IPS-20b (cell line): ENCODE measurements at regions not wholly inside any gene's neighbourhood (a gene's known extent, or its start where the extent isn't known, plus 50 kb on each side); places are given as distances from the start of the nearest gene placed in this dataset.

Experiments used
- H3K27ac ChIP-seq: one replicate; pipeline ENCODE4 v1.5.1; 2013; ENCODE audit warnings: low read length
- H3K27me3 ChIP-seq: 2 replicates; pipeline ENCODE4 v1.6.1; 2013; ENCODE audit warnings: mild to moderate bottlenecking, low read length, inconsistent platforms; ENCODE audit not compliant: insufficient read depth
- H3K36me3 ChIP-seq: 2 replicates; pipeline ENCODE4 v1.6.1; 2013; ENCODE audit warnings: low read depth, mild to moderate bottlenecking, inconsistent platforms, low read length, moderate library complexity; ENCODE audit not compliant: insufficient read depth
- H3K4me1 ChIP-seq: 2 replicates; pipeline ENCODE4 v1.6.1; 2013; ENCODE audit warnings: mild to moderate bottlenecking, control low read depth, inconsistent platforms, low read length, moderate library complexity; ENCODE audit not compliant: insufficient read depth
- H3K4me3 ChIP-seq: 2 replicates; pipeline ENCODE4 v1.5.1; 2013; ENCODE audit warnings: mild to moderate bottlenecking, low read length, inconsistent platforms
- H3K9ac ChIP-seq: 2 replicates; pipeline ENCODE4 v1.6.1; 2013; ENCODE audit warnings: low read depth, mild to moderate bottlenecking, inconsistent platforms, low read length, moderate library complexity
- H3K9me3 ChIP-seq: 2 replicates; pipeline ENCODE4 v1.6.1; 2013; ENCODE audit warnings: mild to moderate bottlenecking, low read depth, low read length, inconsistent platforms; ENCODE audit not compliant: insufficient read depth

GRCh38 chr3:62926494-62926893, 51.3 kb upstream of the CADPS start:
- no peak overlapping the region for H3K4me3 ChIP-seq
- H3K4me1 ChIP-seq = no peaks in the 10 kb centered on the region
- H3K9ac ChIP-seq = no peak overlapping the region
- H3K36me3 ChIP-seq = no peaks in the 10 kb centered on the region
- H3K27ac ChIP-seq = no peak overlapping the region
- no peaks in the 10 kb centered on the region for H3K27me3 ChIP-seq
- H3K9me3 ChIP-seq = no peaks in the 10 kb centered on the region

DNA sequence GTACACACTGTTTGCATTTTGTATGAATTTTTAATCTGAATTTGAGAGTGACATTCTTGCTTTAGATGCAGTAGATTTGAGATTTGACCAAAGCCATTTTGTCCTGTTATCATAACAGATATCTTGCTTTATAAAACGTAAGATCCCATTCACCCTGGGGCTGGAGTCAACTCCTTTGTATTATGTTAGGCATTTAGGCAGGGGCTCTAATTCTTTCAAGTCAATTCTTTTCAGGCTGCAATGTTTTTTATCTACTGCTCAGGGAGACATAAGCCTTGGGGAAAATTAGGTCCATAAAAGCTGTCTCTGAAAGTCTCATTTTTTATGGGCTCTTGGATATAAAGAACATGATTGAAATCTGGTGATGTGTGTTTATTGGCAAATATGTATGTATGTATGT, 53.0 kb upstream of the CADPS start:
- H3K9ac ChIP-seq = no peak overlapping the region
- H3K27me3 ChIP-seq = no peaks in the 10 kb centered on the region
- no peaks in the 10 kb centered on the region for H3K36me3 ChIP-seq
- H3K27ac ChIP-seq = no peak overlapping the region
- no peak overlapping the region for H3K4me3 ChIP-seq
- H3K9me3 ChIP-seq = no peaks in the 10 kb centered on the region
- no peaks in the 10 kb centered on the region for H3K4me1 ChIP-seq

- H3K27me3 ChIP-seq = no peaks in the 10 kb centered on the region
- no peak overlapping the region for H3K9ac ChIP-seq
- H3K27ac ChIP-seq = no peak overlapping the region
- H3K4me1 ChIP-seq = 0 out of 2 replicates have a peak, but pooled peaks cover 2% of the 10 kb centered on the region
- no peaks in the 10 kb centered on the region for H3K9me3 ChIP-seq
- H3K36me3 ChIP-seq = no peaks in the 10 kb centered on the region
- H3K4me3 ChIP-seq = no peak overlapping the region
Observed at GRCh38 chr3:62929771-62930170, 54.6 kb upstream of the CADPS start.

DNA sequence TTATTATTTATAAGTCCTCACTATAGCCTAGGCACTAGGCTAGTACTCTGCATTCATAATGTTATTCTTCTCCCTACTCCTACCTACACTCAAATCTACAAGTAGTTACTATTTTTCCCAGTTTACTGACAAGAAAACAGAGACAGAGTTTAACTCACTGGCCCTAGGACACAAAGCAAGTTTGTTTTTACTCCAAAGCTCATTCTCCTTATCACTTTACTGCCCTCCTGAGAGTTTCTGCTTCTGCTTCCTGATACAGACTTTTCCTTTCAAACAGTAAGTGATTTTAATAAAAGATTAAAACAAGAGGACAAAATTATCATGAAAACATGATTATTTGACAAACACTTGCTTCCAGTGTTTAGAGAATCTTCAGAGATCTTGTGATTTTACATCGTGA, 60.6 kb upstream of the CADPS start:
- Histone ChIP-seq H3K27me3 (no peaks in the 10 kb centered on the region), H3K4me3 (no peak overlapping the region), H3K4me1 (peaks cover 4% of the 10 kb centered on the region), H3K27ac (no peak overlapping the region), H3K9ac (no peak overlapping the region), H3K36me3 (no peaks in the 10 kb centered on the region), H3K9me3 (no peaks in the 10 kb centered on the region; the same call in 1 of the 2 replicates)

DNA sequence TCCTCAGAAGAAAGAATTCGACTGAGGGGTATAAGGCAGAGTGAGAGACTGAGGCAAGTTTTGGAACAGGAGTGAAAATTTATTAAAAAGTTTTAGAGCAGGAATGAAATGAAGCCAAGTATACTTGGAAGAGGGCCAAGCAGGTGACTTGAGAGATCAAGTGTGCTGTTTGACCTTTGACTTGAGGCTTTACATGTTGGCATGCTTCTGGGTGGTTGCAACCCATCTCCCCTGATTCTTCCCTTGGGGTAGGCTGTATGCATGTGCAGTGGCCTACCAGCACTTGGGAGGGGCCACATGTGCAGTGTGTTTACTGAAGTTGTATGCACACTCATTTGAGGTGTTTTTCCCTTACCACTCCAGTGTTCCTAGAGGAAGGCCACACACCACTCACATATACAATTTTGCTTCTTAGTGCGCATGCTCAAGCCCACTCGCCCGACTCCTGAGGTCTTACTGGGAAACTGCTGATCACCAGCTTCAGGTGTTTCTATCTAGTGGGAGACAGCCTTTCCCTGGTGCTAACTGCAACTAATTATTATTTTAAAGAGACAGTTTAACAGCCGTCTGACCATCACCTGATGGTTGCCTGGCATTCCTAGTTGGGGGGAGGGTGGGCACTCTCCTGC, 61.5 kb upstream of the CADPS start:
- Histone ChIP-seq H3K9me3 (no peaks in the 10 kb centered on the region; the same call in 1 of the 2 replicates), H3K36me3 (no peaks in the 10 kb centered on the region), H3K9ac (no peak overlapping the region), H3K27ac (no peak overlapping the region), H3K4me3 (no peak overlapping the region), H3K4me1 (peaks cover 10% of the 10 kb centered on the region), H3K27me3 (no peaks in the 10 kb centered on the region)

DNA sequence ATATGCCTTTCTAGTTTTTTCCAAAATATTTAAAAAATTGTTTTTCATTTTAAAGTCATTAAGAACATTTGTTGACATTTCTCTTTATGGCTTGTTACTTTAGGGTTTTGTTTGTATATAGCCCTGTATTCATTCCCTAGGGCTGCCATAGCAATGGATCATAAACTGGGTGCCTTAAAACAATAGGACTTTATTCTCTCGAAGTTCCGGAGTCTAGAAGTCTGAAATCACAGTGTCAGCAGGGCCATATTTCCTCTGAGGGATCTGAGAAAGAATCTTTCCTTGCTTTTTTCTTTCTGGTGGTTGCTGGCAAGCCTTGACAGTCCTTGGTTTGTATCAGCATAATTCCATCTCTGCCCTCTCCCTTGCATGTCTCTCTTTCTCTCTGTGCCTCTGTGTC, 63.4 kb upstream of the CADPS start:
- H3K27ac ChIP-seq = no peak overlapping the region
- H3K36me3 ChIP-seq = no peaks in the 10 kb centered on the region
- no peaks in the 10 kb centered on the region for H3K27me3 ChIP-seq
- no peak overlapping the region for H3K9ac ChIP-seq
- no peaks in the 10 kb centered on the region; the same call in 1 of the 2 replicates for H3K9me3 ChIP-seq
- peaks cover 7% of the 10 kb centered on the region for H3K4me1 ChIP-seq
- H3K4me3 ChIP-seq = no peak overlapping the region

DNA sequence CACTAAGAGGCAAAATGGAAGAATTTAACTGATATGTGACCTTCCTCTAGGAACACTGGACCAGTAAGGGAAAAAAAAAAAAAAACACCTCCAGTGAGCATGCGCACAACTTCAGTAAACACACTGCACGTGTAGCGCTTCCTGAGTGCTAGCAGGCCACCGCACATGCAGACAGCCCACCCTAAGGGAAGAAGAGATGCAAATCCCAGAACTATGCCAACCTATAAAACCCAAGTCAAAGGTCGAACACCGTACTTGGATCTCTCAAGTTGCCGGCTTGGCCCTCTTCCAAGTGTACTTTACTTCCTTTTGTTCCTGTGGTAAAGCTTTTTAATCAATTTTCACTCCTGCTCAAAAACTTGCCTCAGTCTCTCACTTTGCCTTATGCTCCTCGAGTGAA, 64.5 kb upstream of the CADPS start:
- Histone ChIP-seq H3K4me3 (no peak overlapping the region), H3K36me3 (no peaks in the 10 kb centered on the region)

GRCh38 chr3:62940771-62941563, 65.8 kb upstream of the CADPS start:
- Histone ChIP-seq H3K27ac (no peak overlapping the region), H3K4me3 (no peak overlapping the region), H3K9me3 (no peaks in the 10 kb centered on the region; the same call in 1 of the 2 replicates), H3K27me3 (no peaks in the 10 kb centered on the region), H3K36me3 (no peaks in the 10 kb centered on the region), H3K9ac (peak overlapping the region; percentile 13; the same call in 1 of the 2 replicates), H3K4me1 (peaks cover 7% of the 10 kb centered on the region)

More for the DNA sequence above, 64.5 kb upstream of the CADPS start:
- no peaks in the 10 kb centered on the region for H3K27me3 ChIP-seq
- no peak overlapping the region for H3K9ac ChIP-seq
- H3K27ac ChIP-seq = no peak overlapping the region
- peaks cover 7% of the 10 kb centered on the region for H3K4me1 ChIP-seq
- H3K9me3 ChIP-seq = no peaks in the 10 kb centered on the region; the same call in 1 of the 2 replicates

DNA sequence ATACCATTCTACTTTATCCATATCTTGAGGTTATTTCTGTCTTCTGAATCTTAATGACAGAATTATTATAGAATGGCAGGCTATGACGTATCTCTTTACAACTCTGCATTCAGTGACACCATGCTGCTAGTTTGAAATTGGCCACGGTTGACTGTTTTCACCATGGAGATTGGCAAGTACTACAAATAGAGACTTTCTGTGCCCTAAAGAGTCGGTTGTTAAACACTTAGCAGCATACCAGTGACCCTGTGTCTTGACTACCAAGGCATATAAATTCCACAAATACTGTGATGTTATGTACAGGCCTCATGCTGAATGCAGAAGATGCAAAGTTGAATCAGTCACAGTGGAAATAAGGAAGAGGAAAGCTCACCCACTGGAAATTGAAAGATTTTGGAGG, 67.0 kb upstream of the CADPS start:
- H3K9ac ChIP-seq = no peak overlapping the region
- no peak overlapping the region for H3K4me3 ChIP-seq
- H3K36me3 ChIP-seq = no peaks in the 10 kb centered on the region

GRCh38 chr3:62942764-62943163, 67.5 kb upstream of the CADPS start:
- H3K4me1 ChIP-seq = peaks cover 7% of the 10 kb centered on the region

More for the DNA sequence above, 67.0 kb upstream of the CADPS start:
- Histone ChIP-seq H3K4me1 (peaks cover 7% of the 10 kb centered on the region), H3K27ac (no peak overlapping the region), H3K9me3 (no peaks in the 10 kb centered on the region; the same call in 1 of the 2 replicates), H3K27me3 (no peaks in the 10 kb centered on the region)

DNA sequence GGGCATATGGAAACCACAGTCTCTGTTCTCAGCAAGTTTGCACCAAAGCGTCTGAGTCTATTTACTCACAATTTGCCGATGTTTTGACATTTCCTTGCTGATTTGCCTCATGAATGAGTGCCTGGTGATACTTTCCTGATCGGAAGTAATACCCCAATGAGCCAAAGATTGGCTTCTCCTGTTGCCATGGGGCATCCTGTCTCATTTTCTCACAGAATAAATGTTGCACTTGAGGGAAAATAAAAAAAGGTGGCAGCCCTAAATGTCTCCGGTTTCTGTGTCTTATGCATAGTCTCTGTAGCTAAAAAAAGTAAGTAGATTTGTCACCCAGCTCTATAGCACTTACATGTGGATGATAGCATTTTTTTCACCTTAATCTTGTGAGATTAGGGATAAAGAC, 73.7 kb upstream of the CADPS start:
- H3K27me3 ChIP-seq = no peaks in the 10 kb centered on the region
- H3K4me1 ChIP-seq = peaks cover 10% of the 10 kb centered on the region; the same call in 1 of the 2 replicates

More at GRCh38 chr3:62942764-62943163, 67.5 kb upstream of the CADPS start:
- H3K9me3 ChIP-seq = no peaks in the 10 kb centered on the region; the same call in 1 of the 2 replicates
- H3K9ac ChIP-seq = no peak overlapping the region
- no peak overlapping the region for H3K27ac ChIP-seq
- no peaks in the 10 kb centered on the region for H3K36me3 ChIP-seq
- no peak overlapping the region for H3K4me3 ChIP-seq
- no peaks in the 10 kb centered on the region for H3K27me3 ChIP-seq

DNA sequence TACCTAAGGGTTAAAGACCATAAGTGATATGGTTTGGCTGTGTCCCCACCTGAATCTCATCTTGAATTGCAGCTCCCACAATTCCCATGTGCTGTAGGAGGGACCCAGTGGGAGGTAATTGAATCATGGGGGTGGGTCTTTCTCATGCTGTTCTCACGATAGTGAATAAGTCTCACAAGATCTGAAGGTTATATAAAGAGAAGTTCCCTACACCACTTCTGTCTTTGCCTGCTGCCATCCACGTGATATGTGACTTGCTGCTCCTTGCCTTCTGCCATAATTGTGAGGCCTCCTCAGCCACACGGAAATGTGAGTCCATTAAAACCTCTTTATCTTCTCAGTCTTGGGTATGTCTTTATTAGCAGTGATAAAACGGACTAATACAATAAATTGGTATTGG, 75.0 kb upstream of the CADPS start:
- Histone ChIP-seq H3K4me3 (peak overlapping the region; percentile 63), H3K4me1 (peaks cover 10% of the 10 kb centered on the region; the same call in 1 of the 2 replicates), H3K9ac (peak overlapping the region; percentile 57), H3K27me3 (no peaks in the 10 kb centered on the region), H3K27ac (peak overlapping the region; percentile 25), H3K36me3 (peaks cover 31% of the 10 kb centered on the region; the same call in 1 of the 2 replicates), H3K9me3 (no peaks in the 10 kb centered on the region)

More for the DNA sequence above, 73.7 kb upstream of the CADPS start:
- Histone ChIP-seq H3K4me3 (no peak overlapping the region), H3K9ac (no peak overlapping the region), H3K27ac (no peak overlapping the region), H3K36me3 (peaks cover 18% of the 10 kb centered on the region; the same call in 1 of the 2 replicates), H3K9me3 (no peaks in the 10 kb centered on the region)
